PC-9 (cell line): ENCODE measurements at regions not wholly inside any gene's neighbourhood (a gene's known extent, or its start where the extent isn't known, plus 50 kb on each side); places are given as distances from the start of the nearest gene placed in this dataset.

Experiments
- CTCF ChIP-seq: fragments of 200-600 bp; sonication (generic); conservative IDR thresholded peaks from 2 replicates; pipeline ENCODE4 v1.6.1; 2017; ENCODE audit warnings: mixed run types, antibody characterized with exemption, mild to moderate bottlenecking, moderate library complexity
- EZH2 ChIP-seq: fragments of 200-600 bp; sonication (generic); IDR thresholded peaks from 2 replicates; pipeline ENCODE4 v1.8.0; 2017; ENCODE audit warnings: antibody characterized with exemption, low read depth

GRCh38 chr13:31598990-31599389 lies 140.3 kb upstream of the RXFP2 start:
- TF ChIP-seq CTCF (no peak), EZH2 (no peak)
